Uterus (tissue), 2 donors: ENCODE measurements at regions not wholly inside any gene's neighbourhood (a gene's known extent, or its start where the extent isn't known, plus 50 kb on each side); places are given as distances from the start of the nearest gene placed in this dataset.

Experiments
- POLR2A ChIP-seq, 2 donors: fragments of 450-650 bp; IDR thresholded peaks; one replicate each; pipeline ENCODE4 v1.6.1; 2016; ENCODE audit warnings: antibody characterized with exemption in 2 of 2, mild to moderate bottlenecking in 1 of 2, moderate library complexity in 1 of 2
- TF ChIP-seq, protein P1 (sequence below), 4 experiments: fragments of 200-600 bp in 2 of 4; fragments of 450-650 bp in 2 of 4; sonication (generic) in 2 of 4; IDR thresholded peaks; one replicate each; pipeline ENCODE4 v1.5.1; 2016 to 2019; ENCODE audit warnings: antibody characterized with exemption in 4 of 4, mild to moderate bottlenecking in 2 of 4, moderate library complexity in 1 of 4

DNA sequence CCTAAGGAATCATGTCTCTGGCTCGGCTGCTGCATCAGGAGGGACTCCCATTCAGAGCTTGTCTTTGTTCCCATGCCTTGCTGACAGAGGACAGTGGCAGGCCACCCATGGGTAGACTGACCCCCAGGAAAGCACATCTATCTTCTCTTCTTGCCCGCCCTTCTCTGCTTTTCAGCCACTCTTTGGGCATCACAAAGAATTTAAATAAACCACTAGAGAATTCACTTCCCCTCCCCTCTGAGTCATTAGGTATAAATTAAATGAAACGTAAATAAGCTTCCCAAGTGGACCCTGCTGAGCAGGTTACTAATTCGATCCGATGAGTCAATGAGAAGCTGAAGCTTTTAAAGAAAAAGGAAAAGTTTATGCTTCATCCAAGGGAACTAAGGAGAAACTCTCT lies 97.0 kb downstream of the DRD1 start:
- no peak for TF ChIP-seq POLR2A (IDR thresholded peaks at IDR 0.05)
- TF ChIP-seq, protein P1, sequence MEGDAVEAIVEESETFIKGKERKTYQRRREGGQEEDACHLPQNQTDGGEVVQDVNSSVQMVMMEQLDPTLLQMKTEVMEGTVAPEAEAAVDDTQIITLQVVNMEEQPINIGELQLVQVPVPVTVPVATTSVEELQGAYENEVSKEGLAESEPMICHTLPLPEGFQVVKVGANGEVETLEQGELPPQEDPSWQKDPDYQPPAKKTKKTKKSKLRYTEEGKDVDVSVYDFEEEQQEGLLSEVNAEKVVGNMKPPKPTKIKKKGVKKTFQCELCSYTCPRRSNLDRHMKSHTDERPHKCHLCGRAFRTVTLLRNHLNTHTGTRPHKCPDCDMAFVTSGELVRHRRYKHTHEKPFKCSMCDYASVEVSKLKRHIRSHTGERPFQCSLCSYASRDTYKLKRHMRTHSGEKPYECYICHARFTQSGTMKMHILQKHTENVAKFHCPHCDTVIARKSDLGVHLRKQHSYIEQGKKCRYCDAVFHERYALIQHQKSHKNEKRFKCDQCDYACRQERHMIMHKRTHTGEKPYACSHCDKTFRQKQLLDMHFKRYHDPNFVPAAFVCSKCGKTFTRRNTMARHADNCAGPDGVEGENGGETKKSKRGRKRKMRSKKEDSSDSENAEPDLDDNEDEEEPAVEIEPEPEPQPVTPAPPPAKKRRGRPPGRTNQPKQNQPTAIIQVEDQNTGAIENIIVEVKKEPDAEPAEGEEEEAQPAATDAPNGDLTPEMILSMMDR (IDR thresholded peaks at IDR 0.05): no peak
